Adrenal gland (tissue), 9 donors: ENCODE measurements at regions not wholly inside any gene's neighbourhood (a gene's known extent, or its start where the extent isn't known, plus 50 kb on each side); places are given as distances from the start of the nearest gene placed in this dataset.

ENCODE experiments used
- DNase-seq, 7 donors: peaks; one replicate each; pipeline ENCODE4 v3.0.0-alpha.2; 2019 to 2020
- H3K27ac ChIP-seq, 5 donors: fragments of 200-600 bp; sonication (generic) in 4 of 5; 1 replicate in 3 of 5; 2 replicates in 2 of 5; pipeline versions ENCODE4 v1.5.1 to v1.8.0; 2016 to 2020; ENCODE audit warnings: mild to moderate bottlenecking in 1 of 5
- H3K27me3 ChIP-seq: fragments of 200-600 bp; 2 replicates; pipeline ENCODE4 v1.8.0; 2021
- H3K36me3 ChIP-seq, 2 donors: fragments of 200-600 bp; replicated peaks in 1 of 2; 1 replicate in 1 of 2; 2 replicates in 1 of 2; pipeline versions ENCODE4 v1.5.1 to v1.8.0; 2018 to 2022
- H3K4me1 ChIP-seq, 2 donors: fragments of 200-600 bp; replicated peaks in 1 of 2; 1 replicate in 1 of 2; 2 replicates in 1 of 2; pipeline versions ENCODE4 v1.5.1 to v1.8.0; 2018 to 2021
- H3K4me3 ChIP-seq, 4 donors: fragments of 200-600 bp; sonication (generic) in 3 of 4; one replicate each; pipeline ENCODE4 v1.5.1; 2016 to 2018
- H3K9me3 ChIP-seq, 3 donors: fragments of 200-600 bp; sonication (generic) in 1 of 3; replicated peaks in 1 of 3; 1 replicate in 2 of 3; 2 replicates in 1 of 3; pipeline versions ENCODE4 v1.5.1 to v1.8.0; 2016 to 2021
- CTCF ChIP-seq, 6 experiments: fragments of 450-650 bp in 4 of 6; fragments of 200-600 bp in 2 of 6; sonication (generic) in 1 of 6; IDR thresholded peaks; 1 replicate in 5 of 6; 2 replicates in 1 of 6; pipeline versions ENCODE4 v1.5.1 to v1.8.0; 2016 to 2021; ENCODE audit warnings: antibody characterized with exemption in 6 of 6, mild to moderate bottlenecking in 2 of 6, moderate library complexity in 1 of 6
- POLR2A ChIP-seq, 2 donors: fragments of 450-650 bp; IDR thresholded peaks; one replicate each; pipeline ENCODE4 v1.6.1; 2017; ENCODE audit warnings: antibody characterized with exemption in 2 of 2, mild to moderate bottlenecking in 2 of 2, moderate library complexity in 1 of 2
- WGBS, 4 donors: extraction: QIAGEN DNeasy Blood & Tissue Kit in 2 of 4; methylation state at CpG; one replicate each; pipeline versions ENCODE4 v1.1.5 to v1.1.7; 2013 to 2017; 5-methylcytosine and 5-hydroxymethylcytosine counted together
- intact Hi-C, 2 donors: fragments of 100-400 bp; cut with DNase I; formaldehyde crosslinking; loops; one replicate each; pipeline versions ENCODE4 v1.14.1 to v1.15.0; 2022 to 2023
- donor health status: healthy with polysubstance abuse.
- donor health status: Bipolar disorder and iron deficiency.
- donor health status: DM: yes; HTN: yes; CAD: no.
- donor health status: DM: no; HTN: no; CAD: no.
- donor health status: DM: no; HTN: no; CAD: no.

DNA sequence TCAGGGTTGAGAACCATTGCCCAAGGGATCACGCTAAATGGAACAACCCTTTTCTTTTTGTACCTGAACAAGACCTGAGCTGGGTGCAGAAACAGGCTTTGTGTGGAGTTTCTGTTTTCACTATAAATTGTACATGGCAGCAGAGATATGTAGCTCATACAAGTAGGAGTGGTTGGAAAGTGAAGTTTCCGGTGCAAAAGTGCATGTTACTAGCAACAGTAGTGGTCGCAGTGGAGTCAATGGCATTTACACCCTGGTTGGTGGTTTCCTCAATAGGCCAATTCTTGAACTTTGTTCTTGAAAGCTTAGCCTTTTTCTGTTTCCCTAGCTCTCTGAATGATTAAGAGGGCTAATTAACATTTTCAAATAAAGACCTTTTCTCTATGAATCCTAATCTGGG is 170.7 kb downstream of the NEBL start:
- intact Hi-C loops: no loop called here
- Histone ChIP-seq H3K27ac (no peak overlapping the region), H3K9me3 (no peaks in the 10 kb centered on the region), H3K27me3 (no peaks in the 10 kb centered on the region), H3K36me3 (no peaks in the 10 kb centered on the region), H3K4me1 (no peaks in the 10 kb centered on the region), H3K4me3 (no peak overlapping the region)
- no peak for TF ChIP-seq CTCF (IDR thresholded peaks at IDR 0.05)
- TF ChIP-seq POLR2A (IDR thresholded peaks at IDR 0.05): no peak
- 89 to 94% (median 92%) methylated on average over 3 of the region's 3 CpGs for WGBS, 4 donors
- no peak for DNase-seq

- 84 to 100% (median 93%) methylated on average over 1 of the region's 1 CpG for WGBS, 4 donors
- Histone ChIP-seq H3K36me3 (no peaks in the 10 kb centered on the region), H3K27ac (no peak overlapping the region), H3K4me3 (no peak overlapping the region), H3K27me3 (no peaks in the 10 kb centered on the region), H3K4me1 (no peaks in the 10 kb centered on the region), H3K9me3 (no peaks in the 10 kb centered on the region)
- no peak for DNase-seq
- TF ChIP-seq CTCF (IDR thresholded peaks at IDR 0.05) (no peak), POLR2A (IDR thresholded peaks at IDR 0.05) (no peak)
- intact Hi-C loops: no loop called here
These were observed 182.1 kb downstream of the NEBL start for GRCh38 chr10:20714979-20715378.

- H3K36me3 ChIP-seq: no peaks in the 10 kb centered on the region
- intact Hi-C loops: no loop called here
- no peak overlapping the region for H3K4me3 ChIP-seq
- 0 to 3% (median 0%) methylated on average over 1 of the region's 1 CpG for WGBS, 4 donors
- H3K9me3 ChIP-seq: no peaks in the 10 kb centered on the region
- TF ChIP-seq POLR2A (IDR thresholded peaks at IDR 0.05) (no peak), CTCF (IDR thresholded peaks at IDR 0.05) (no peak)
- no peaks in the 10 kb centered on the region for H3K27me3 ChIP-seq
- DNase-seq: no peak
- H3K4me1 ChIP-seq: no peaks in the 10 kb centered on the region
- H3K27ac ChIP-seq: no peak overlapping the region
These were observed 182.6 kb downstream of the NEBL start for GRCh38 chr10:20714518-20714917.

DNA sequence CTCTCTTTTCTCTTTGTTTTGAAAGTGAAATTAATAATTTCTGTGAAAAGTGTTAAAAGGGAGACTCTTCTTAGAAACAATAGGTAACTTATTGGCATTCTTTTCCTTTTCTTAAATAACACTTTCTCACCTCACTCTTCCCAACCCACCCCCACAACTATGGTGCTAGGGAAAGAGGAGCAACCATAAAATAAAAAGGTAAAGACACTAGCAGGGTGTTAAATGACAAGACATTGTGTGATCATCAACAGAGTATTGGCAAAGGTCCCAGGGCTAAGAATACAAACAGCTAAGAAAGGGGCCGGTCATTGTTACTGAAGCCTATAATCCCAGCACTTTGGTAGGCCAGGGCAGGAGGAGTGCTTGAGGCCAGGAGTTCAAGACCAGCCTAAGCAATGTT is 183.7 kb downstream of the NEBL start:
- intact Hi-C loops: no loop called here

More for the DNA sequence above, 183.7 kb downstream of the NEBL start:
- TF ChIP-seq CTCF (IDR thresholded peaks at IDR 0.05) (no peak), POLR2A (IDR thresholded peaks at IDR 0.05) (no peak)
- DNase-seq: no peak
- Histone ChIP-seq H3K27me3 (no peaks in the 10 kb centered on the region), H3K4me3 (no peak overlapping the region), H3K9me3 (no peaks in the 10 kb centered on the region), H3K27ac (no peak overlapping the region), H3K36me3 (no peaks in the 10 kb centered on the region), H3K4me1 (no peaks in the 10 kb centered on the region)
- WGBS, 4 donors: 75 to 90% (median 82%) methylated on average over 1 of the region's 1 CpG
